COLO829 (cell line): ENCODE measurements at regions not wholly inside any gene's neighbourhood (a gene's known extent, or its start where the extent isn't known, plus 50 kb on each side); places are given as distances from the start of the nearest gene placed in this dataset.

Experiments
- DNase-seq: peaks from one replicate; pipeline ENCODE4 v3.0.0; 2012; ENCODE audit warnings: low spot score

DNA sequence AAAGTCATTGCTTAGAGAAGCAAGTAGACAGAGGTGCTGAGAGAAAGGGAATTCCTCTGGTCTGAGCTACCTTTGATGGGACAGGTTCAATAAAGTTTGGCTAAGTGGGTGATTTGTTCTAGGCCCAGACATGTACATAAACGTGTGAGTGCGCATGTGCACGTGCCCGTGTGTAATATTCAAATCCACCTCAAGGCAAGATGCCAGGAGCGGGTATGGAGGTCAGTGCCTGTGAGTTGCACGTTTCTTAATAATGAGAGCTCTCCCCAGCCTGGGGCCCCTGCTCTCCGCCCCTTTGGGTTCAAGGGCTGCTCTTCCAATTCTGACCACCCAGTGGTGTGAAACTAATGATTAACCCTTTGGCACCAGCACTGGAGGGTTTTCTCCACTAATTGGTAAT, 53.8 kb upstream of the LMO4 start:
- DNase-seq = no peak

DNA sequence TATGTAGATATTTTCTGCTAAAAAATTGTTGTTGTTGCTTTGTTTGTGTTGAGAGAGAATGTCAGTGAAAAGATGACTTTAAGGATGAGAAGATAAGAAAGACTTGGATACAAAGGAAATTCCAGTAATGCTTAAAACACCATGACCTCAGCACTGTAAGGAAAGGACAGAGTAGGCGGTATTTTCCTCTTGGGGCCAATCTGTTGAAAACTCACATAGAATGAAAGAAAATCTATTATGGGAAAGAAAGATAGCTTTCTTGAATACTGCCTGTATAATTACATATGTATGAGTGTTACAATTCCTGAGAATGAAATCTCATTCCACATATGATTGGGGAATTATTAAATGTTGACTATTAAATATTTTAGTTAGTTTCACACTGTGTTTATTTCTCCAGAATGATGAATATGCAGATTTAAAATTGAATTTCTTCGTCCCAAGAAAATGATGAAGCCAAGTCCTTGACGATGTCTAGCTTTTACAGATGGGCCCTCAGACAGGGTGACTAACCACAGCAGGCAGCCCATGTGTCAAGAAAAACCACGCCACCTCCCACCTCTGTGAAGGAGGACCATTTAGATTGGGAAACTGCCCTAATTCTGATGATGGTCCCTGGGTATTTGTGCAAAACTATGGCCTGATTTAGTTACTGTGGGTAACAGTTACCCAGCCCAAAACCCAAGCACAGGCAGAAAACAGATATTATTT, 49.7 kb upstream of the LMO4 start:
- DNase-seq = peak; percentile 35
